ENCODE measurements at regions not wholly inside any gene's neighbourhood (a gene's known extent, or its start where the extent isn't known, plus 50 kb on each side); places are given as distances from the start of the nearest gene placed in this dataset.
"Not testable (repeated sequence)": the region's sequence is repeated elsewhere in the genome, so short reads cannot be mapped to it uniquely, and the experiment has no call there.

DNA sequence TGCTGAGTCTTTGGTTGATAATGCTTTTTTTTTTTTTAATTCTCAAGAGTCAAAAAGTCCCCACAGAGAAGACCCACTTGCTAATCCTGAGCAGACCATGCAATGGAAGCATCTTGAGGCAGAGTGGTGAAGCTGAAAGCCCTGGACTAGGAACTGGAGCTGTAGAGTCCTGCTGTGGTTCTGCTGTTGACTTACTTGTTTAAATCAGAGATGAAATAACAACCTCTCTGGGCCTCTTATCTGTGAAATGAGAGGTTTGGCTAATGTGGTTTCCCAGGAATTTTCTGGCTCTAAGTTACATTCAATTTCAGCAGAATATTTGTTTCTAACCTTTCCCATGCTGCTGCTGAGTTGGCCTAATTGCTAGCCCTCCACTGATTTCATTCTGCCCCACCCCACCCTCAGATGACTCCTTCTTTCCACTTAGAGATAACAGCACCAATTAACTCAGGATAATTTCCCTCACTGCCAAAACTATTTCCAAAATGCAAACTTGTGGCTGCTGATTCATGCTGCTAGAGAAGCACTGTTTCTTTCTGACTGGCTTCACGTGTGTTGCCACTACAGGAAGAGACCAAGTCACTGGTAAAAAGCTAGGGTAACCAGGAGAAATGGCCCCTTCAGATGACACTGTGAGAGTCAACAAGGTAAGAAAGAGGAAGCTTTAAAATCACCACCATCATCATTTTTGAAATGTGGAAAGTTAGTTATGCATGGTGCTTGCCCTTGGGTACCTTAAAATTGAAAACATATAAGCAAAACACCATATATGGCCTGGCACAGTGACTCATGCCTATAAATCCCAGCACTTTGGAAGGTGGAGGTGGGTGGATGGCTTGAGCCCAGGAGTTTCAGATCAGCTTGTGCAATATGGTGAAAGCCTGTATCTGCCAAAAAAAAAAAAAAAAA, 326.4 kb downstream of the DCHS2 start:
- no peak for DNase-seq

DNA sequence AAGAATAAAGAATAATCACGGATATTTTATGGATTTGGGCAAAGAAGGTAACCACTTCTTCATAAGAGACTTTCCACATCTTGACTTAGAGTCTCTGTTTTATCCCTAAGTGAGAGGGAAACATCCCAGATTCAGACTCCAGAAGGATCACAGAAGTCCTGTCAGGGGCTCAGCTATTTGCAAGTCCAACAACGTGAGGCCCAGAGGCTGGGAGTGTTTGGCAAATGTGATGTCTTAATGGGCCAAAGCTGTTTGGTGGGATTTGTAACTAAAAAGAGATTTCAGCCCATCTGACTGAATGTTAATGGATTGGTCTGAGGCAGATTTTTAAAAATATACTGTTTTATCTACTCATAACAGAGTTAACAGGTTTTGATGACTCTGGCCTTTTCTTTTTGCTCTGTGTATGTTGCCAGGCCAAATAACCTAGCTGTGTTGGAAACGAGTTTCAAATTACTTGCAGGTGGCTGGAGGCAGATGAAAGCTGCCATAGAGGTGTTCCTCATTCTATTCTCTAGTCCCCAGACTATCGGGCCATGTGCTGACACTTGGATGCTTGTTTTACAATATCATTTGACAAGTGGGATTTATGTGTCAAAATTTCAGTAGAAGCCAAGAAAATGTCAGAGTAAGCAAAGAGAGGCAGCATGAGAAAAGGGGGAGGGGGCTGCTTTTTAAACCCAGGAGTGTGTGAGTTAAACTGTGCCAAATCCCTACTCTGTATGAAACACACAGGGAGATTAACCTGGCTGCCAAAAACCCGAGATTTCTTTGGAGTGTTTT, 330.9 kb downstream of the DCHS2 start:
- peak; percentile 82 for DNase-seq

DNA sequence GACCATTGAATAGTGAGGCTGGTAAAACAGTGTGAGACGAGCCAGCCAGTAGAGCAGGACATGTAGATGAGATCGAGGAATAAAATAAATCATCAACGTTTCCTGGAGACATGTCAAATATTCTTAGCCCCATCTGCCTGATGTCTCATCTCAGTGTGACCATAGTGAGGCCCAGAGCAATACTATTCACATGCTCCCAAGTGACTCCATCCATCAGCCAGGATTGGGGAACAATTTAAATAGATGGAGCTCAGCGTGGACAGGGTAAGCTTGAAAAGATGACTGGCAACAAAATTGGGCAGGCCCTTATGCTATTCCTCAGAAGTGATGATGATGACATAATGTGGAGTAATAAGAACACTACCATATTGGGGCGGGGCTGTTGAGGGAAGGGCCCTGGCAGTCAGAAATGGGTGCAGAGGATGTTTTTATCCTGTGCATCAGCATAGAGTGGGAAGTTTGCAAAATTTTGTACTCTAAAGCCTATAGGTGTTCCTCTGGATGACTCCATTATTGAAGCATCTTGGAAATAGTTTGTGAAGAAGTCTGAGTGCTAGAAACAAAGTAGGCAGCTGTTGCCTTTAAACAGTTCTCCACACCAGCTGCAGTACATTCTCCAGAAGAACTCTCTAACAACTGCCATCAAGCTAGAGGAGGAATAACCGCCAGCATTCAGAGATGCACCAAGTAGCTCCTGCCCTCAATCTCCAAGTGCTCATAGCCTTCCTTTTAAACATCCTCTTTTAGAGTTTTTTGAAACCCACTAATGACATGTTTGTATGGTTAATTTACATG, 333.0 kb downstream of the DCHS2 start:
- DNase-seq = no peak

DNA sequence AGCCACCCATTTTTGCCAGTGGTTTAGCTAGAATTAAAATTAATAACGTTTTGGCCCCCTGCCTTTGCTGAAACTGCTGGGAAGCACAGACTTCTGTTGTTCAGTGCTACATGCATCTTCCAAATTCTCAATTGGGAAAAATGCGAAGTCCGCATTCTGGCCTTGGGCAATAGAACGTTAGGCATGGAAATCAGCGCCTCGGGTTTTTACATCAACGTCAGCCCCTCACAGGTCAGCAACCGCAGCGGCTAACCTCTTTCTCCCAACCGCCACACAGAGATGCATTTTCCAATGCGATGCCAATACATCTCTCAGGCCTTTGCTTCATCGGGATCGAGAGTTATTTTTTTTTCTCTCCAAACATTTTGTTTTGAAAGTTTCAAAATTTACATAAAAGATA, 339.1 kb downstream of the DCHS2 start:
- no peak for DNase-seq

DNA sequence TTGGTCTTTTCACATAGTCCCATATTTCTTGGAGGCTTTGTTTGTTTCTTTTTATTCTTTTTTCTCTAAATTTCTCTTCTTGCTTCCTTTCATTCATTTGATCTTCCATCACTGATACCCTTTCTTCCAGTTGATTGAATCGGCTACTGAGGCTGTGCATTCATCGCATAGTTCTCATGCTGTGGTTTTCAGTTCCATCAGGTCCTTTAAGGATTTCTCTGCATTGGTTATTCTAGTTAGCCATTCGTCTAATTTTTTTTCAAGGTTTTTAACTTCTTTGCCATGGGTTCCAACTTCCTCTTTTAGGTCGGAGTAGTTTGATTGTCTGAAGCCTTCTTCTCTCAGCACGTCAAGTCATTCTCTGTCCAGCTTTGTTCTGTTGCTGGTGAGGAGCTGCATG, 342.4 kb downstream of the DCHS2 start:
- DNase-seq = not testable (repeated sequence)

DNA sequence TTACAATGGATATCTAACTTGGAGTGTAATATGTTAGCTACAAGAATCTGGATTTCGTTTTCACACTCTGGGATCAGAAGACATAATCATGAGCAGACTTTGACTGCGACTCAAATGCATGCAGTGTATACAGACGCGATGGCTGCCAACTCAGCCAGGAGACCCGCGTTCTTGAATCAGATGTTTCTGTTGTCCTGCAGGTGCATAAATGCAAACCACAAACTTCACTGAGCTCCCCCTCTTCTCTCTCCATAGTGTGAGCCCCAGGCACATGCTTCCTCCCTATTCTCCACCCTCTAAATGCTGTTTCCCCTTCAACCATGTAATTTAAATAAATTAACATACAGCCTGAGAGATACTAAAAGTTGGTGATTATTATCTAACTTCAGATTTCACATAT, 347.9 kb downstream of the DCHS2 start:
- DNase-seq = no peak

DNA sequence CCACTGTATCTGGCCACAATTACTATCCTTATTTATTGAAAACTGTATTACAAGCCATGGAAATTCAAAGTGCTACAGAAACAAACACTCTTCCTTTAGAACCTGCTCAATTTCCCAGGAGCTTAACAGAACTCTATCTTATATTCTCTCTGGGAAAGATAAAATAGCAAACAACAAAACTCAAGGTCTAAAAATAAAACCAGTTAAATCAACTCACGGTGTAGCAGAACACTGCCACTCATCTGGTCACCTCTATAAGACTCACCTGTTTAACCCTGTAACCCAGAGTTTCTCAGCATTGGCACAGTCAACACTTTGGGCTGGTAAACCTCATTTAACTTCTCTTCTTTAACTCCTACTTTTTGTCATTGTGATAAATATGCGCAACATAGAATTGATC, 348.9 kb downstream of the DCHS2 start:
- no peak for DNase-seq

DNA sequence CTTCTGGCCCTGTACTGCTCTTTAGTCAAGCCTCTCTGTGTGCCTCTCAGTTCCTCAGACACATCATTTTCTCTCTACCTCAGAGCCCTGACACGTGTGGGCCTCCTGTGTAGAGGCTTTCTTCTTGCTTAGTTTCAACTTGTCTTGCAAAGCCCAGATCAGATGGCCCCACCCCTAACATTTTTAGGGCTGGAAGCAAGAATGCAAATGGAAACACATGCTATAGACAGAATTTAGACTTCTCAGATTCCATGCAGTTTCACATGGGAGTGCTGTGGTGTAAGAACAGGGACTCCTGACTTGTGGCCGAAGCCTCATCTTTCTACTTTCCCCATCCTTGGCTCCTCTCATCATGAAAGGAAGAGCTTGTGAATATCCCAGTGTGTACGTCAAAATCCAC, 350.7 kb downstream of the DCHS2 start:
- no peak for DNase-seq

DNA sequence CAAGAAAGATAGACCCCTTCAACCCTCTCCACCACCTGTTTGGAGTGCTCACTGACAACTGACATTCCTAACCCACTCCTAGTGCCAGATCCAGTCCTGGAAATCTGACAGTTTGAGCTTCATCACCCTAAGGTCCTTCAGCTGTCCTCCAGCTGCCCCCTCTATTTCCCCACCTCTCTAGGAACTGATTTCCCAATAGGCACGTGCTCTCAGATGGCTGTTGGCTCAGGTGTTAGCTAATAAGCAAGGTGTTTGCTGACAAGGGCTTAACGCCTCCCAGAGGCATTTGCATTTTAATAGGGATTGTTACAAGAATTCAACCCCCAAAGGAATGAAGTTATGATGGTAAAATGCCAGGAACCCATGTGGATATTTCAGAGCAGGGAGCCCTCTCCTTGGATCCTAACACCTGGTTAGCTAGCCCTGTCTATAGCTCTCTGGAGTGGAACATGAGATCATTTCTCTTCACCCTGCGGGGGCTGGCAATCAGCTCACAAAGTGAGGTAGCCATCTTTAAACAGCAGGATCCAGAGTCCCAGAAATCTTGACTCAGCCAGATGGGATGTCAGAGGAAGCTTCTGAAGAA, 348.5 kb upstream of the SFRP2 start:
- no peak for DNase-seq

DNA sequence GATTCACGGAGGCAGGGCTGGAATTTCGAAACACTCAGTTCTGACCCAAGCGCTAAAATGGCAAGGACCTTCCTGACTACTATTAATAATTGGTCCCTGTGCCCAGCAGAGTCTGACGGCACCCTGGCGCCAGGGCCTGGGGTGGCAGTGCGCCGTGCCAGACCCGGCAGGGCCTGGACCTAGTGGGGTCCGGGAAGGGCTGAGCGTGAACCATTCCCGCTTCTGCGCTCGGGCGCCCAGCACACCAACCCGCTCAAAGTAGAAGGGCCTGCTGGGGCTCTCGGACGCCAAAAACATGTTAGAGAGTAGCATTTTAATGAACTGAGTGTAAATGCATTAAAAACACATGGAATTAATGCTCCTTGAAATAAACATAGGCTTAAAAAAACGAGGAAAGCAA, 346.7 kb upstream of the SFRP2 start:
- DNase-seq = no peak

DNA sequence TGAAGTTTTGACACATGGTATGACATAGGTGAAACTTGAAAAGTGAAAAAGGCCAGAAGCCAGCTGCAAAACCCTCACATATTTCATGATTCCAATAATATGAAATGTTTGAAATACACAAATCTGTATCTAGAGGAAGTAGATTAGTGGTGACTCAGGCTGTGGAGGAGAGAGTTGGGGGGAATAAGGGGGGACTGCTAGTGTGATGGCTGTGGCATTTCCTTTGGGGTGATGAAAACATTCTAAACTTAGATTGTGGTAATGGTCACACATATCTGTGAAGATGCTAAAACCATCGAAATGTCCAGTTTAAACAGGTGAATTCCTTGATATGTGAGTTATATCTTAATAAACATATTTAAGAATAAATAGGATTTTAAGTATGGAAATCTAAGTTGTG, 343.5 kb upstream of the SFRP2 start:
- no peak for DNase-seq

DNA sequence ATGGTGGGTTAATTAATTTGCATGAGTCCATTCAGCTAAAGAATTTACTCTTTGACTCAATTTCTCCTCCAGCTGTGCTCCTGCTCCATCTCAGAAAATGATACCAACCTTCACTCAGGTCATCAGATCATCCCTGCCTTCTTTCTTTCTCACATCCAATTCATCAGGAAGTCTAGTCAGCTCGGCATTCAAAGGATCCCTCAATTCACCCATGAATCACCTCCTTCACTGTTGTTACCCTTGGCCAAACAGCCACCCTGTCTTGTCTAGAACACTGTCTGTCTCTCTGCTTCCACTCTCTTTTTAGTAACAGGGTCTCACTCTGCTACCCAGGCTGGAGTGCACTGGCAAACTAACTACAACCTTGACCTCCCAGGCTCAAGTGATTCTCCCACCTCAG, 337.4 kb upstream of the SFRP2 start:
- DNase-seq = no peak

DNA sequence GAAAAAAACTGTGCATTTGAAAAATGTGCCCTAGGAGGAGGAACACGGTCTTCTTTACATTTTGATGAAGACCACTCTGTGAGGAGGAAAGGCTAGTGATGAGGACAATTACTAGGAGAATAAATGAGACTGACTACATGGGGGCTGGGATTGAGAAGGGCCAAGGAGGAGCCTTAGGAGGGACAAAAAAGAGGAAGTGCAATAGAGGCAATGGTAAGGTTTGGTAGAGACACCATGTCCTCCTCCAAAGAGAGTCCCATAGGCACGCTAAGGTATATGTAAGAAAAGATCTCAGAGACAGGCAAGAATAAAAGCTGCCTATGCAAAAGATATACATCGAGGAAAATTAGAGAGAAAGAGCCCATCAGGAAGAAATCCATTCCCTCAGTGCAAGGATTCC, 336.5 kb upstream of the SFRP2 start:
- no peak for DNase-seq

DNA sequence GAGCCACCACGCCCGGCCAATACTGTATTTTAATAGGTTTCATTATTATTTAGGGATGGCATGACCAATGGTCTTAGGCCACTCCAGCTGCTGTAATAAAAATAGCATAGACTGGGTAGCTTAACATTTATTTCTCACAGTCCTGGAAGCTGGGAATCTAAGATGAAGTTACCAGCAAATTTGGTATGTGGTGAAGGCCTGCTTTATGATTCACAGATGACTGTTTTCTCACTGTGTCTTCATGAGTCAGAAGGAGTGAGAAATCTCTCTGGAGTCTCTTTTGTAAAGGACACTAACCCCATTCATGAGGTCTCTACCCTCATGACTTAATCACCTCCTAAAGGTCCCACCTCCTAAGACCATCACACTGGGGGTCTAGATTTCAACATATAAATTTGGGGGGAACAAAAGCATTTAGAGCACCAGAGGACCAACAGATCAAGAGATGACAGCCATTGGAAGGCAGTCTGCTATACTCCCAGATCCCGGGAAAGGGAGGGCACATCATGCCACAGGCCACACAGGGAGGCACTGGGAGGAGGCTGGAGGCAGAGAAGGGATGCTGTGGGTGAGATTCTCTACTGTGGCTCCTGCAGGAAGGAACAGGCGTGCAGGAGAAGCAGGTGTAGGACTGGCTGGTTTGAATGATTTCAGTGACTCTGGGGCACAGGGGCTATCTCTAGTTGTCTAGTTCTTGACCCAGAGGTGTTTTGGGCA, 335.8 kb upstream of the SFRP2 start:
- no peak for DNase-seq

DNA sequence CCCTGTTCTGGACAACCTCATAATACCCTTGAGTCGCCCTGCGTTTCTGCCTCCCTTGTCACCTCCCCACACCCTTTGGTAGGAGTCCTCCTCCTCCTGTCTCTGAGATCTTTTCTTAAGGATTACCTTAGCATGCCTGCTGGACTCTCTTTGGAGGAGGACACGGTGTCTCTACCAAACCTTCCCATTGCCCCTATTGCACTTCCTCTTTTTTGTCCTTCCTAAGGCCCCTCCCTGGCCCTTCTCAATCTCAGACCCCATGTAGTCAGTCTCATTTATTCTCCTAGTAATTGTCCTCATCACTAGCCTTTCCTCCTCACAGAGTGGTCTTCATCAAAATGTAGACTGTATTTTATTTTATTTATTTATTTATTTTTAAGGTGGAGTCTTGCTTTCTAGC, 335.0 kb upstream of the SFRP2 start:
- DNase-seq = no peak

DNA sequence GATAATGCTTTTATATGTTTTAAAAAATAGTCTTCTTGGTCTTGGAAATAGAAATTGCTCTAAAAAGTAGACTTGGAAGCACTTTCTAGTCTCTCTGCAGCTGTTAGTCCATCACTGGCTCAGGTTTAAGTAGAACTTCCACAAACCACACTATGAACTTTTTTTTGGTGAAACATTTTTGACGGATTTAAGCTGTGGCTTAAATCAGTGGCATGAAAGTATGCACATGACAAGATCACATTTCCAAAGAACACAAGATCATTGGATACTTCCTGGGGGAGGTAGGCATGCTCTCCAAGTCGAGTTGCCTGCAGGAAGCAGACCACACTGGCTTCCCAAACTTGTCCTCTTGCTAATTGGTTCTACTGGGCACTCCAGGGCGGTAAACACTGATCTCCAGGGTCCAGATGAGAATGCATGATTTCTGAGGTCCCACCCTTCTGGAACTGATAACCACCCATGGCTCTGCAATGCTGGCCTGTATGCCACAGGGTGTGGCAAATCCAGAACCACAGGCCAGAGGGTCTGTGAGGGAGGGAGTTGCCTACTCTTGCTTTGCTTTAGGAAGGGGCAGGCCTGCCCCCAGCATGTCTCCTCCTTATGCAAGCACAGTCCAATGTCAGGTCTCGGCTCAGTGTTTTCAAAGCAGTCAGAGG, 331.9 kb upstream of the SFRP2 start:
- no peak for DNase-seq

DNA sequence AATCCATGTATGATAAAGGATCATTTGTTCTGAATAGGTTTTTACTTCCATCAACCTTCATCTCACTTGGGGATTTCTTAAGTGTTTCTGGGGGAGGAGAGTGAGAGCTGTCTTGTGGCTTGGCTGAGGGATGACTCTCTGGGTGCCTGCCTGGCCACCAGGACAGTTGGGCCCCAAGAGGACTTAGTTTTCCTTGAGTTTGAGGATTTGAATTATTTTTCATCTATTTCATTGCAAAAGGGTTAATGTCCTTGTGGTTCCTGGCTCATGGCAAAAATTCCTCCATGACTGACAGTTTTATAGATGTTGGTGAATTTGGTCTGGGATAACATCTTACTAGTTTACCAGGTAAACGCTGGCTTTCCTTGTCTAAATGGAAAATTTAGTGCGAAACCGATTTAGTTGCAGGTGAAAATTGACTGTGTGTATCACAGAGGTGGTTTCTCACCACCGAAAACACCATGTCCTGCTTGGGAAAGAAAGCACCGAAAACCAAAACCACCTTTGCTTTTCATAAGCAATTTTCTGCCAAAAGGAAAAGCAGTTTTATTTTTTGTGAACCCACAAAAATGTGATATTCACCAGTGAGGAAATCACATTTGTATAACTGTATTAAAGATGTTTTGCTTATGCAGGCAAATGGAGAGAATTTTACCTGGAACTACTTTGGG, 331.3 kb upstream of the SFRP2 start:
- DNase-seq = no peak

DNA sequence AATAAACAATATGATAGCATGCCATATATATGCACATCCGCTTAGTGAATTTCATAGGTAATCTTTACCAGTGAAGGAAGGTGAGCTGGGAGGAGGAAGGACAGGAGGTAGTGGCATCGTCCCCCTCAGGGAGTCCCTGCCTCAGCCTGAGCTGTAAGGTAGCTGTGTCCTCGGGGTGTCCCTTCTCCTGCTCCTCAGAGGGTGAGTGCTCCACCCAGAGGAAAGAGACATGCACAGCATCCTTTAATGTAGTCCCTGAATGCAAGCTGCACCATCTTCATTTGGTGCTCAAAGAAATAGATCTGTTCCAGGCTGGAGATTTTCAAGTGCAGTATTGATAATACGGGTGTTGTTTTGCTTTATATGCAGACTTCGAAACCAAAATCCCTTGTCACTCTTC, 330.4 kb upstream of the SFRP2 start:
- DNase-seq = no peak

DNA sequence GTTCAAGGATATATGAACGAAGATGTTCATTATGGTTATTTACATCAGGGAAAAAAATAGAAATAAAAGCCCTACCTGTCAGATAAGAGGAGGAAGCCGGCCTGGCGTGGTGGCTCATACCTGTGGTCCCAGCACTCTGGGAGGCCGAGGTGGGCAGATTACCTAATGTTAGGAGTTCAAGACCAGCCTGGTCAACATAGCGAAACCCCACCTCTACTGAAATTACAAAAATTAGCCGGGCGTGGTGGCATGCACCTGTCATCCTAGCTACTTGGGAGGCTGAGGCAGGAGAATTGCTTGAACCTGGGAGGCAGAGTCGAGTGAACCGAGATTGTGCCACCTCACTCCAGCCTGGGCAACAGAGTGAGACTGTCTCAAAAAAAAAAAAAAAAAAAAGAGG, 328.8 kb upstream of the SFRP2 start:
- not testable (repeated sequence) for DNase-seq

DNA sequence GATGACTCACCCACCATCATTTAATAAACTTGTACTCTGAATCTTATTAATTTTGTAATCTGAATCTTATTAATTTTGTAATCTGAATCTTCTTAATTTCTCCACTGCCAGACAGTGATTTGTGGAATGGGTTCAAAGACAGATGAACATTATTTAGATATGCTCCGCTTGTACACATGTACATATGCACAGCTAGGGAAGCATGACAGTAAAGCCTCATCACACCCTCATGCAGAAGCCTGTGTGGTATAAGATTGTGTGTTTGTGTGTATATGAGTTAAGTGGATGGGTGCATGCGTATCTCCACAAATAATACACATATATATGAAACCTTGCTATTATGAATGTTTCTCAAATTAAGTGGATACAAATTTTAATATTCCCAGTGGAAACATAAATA, 318.5 kb upstream of the SFRP2 start:
- DNase-seq = no peak

DNA sequence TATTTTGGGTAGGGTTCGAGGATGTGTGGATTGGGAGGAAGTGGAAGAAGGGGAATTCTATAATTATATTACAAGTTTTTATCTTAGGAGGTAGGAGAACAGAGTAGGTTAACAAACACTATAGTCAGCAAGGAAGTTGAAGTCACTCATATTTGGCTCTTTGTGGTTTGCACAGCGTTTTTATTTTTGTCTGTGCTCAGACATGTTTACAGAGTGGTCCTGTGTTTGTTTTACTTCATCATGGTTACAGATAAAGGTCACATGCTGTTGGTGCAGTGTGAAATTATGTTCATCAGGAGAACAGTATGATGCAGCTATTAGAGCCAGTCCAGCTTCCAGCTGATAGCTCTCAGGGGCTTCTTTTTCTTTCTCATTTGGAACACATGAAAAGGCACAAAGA, 299.9 kb upstream of the SFRP2 start:
- no peak for DNase-seq
